ENCODE measurements at regions not wholly inside any gene's neighbourhood (a gene's known extent, or its start where the extent isn't known, plus 50 kb on each side); places are given as distances from the start of the nearest gene placed in this dataset.
"Not testable (repeated sequence)": the region's sequence is repeated elsewhere in the genome, so short reads cannot be mapped to it uniquely, and the experiment has no call there.

DNA sequence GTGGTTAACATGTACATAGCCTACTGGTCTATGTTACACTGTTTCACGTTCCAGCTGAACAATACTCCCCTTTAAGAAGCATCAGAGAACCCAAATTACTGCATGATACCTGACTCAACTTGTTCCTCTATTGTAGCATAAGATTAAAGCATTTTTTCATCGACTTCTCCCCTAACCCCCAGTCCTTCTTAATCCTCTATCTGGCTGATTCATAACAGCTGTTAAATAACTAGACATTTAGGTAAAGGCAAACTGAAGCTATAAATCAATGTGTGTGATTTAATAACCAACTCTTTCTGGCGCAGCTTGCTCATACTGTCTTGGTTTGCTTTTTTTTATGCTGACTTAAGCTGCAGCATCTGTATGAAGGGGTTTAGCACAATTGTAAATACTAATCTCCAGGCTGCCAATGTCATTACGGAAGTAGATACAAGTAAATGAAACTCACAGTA, 94.2 kb upstream of the MTAP start:
- DNase-seq: no peak

DNA sequence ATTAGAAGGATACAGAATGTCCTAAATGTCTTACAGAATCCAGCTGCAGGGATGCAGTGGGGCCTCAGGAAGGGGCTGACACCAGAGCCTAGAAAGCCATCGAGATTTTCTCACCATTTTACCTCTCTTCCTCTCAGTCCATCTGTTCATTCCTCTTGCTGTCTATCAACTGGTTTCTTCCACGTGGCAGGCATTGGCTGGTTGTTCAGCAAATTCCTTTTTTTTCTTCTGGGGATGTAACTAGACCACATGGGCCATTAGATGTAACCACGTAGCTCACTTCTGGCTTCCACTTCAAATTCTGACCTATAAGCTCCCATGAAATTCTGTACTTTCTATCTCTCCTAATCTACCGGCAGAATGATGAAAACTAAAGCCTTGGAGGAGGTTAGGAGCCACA, 93.6 kb upstream of the MTAP start:
- no peak for DNase-seq

DNA sequence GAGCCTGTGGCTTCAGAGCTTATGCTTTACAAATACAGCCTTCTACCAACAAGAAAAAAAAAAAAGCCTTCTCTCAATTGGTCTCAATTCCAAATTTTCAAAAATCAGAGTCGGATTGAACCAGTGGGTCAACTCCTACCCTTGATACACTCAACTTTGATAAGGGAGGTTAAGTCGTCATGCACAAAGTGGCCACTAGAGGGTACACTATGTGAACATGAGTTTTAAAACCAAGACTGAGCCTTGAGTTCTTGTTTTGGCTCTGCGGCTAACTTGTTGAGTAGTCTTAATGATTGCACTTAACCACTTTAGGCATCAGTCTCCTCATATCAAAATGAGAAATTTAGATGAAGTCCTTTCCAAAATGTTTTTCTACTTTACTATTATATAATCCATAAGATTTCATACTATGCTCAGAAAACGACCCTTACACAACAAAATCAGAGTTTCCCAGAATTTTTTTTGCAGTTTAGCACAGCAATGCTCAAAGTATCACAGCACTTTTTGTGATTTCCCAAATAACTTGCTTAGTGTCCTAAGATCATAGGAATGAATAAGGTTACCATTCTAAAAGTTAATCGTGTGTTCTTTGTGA, 92.9 kb upstream of the MTAP start:
- peak; percentile 14 for DNase-seq

DNA sequence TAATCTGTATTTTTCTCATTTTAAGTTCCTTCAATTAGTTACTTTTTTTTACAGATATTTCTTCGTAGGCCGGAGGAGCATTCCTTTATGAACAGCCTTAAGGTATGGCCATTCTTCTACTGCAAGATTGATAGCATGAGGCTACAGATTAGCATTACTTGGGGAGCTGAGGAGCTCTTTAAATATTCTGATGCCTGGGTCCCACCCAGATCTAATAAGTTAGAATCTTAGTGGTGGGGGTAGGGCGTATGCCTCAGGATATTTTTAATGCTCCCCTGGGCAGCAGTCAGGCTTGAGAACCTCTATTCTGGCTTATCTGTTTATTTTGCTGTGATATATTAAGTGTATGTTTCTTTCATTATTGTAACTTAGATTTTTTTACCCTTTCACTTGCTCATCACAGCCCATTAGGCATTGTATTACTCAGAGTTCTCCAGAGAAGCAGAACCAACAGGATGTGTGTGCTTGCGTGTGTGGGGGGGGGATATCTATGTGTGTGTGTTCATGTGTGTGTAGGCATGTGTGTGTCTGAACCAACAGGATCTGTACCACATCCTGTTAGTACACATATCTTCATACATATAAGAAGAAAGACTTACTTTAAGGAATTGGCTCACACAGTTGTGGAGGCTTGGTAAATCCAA, 91.8 kb upstream of the MTAP start:
- no peak for DNase-seq

DNA sequence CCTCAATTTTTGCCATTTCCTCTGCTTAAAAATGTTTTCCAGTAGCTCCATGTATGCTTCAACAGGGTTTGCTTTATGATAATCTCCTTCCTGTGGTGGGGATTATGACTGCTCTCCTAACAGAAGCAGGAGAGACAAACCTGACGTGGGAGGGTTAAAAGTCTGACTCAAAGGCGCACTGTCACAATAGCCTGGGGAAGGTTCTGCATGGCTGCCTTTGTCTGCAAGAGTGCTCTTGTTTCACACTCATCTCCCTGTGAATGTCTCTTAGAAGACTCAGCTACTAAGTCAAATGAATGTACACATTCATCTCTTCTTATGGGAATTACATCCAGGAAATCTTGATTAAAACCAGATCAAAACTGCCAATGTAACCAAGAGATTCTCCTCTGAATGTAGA, 90.9 kb upstream of the MTAP start:
- DNase-seq: no peak

DNA sequence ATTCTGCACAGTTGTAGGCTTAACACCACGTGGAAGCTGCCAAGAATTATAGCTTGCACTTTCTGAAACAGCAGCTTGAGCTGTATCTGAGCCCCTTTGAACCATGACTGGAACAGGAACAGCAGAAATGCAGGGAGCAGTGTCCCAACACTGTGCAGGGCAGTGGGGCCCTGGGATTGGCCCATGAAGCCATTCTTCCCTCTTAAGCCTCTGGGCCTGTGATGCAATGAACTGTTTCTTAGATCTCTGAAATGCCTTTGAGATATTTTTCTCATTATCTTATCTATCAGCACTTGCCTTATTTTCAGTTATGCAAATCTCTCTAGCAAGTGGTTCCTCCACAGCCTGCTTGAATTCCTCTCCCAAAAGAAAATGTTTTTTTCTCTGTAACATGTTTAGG, 87.0 kb upstream of the MTAP start:
- DNase-seq: no peak

DNA sequence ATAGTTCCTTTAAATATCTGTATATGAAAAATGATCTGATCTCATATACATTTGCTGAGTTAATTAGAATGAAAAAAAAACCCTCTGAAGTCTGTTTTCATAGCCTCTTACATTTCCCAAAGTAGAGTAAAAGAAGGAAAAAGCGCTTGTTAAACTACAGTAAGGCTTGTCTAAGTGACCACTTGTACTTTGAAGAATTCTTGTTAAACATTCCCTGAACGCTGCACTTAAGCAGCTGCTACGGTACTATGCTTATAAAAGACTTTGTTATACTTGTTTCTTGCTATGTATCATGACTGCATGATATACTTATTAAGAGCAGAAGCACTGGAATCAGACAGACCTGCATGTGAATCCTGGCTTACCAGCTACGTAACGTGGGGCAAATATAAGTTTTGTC, 81.7 kb upstream of the MTAP start:
- no peak for DNase-seq

DNA sequence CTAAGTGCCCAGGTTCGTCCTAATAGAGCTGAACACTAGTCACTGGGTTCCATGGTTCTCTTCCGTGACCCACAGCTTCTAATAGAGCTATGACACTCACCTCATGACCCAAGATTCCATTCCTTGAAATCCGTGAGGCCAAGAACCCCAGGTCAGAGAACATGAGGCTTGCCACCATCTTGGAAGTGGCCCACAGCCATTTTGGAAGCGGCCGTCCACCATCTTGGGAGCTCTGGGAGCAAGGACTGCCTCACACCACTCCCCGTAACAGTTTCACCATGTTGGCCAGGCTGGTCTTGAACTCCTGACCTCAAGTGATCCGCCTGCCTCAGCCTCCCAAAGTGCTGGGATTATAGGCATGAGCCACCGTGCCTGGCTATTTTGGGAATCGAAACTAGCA, 75.0 kb upstream of the MTAP start:
- not testable (repeated sequence) for DNase-seq

DNA sequence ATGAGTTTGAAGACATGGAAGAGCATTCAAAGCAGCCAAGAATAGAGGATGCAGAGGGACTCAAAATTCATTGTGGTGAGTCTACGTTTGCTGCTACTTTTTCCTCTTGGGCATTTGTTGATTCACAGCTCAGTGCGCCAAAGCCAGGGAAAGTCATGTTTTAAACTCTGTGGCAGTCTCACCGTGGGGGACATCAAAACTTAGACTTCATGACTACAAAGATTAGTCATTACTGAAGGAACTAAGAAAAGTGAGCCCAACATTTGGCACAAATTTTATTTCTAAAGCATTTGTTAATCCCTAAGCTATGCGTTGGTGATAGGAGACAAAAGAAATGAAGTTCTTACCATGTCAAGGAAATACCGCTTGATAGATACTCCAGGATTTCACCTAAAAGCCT, 73.7 kb upstream of the MTAP start:
- DNase-seq: no peak

DNA sequence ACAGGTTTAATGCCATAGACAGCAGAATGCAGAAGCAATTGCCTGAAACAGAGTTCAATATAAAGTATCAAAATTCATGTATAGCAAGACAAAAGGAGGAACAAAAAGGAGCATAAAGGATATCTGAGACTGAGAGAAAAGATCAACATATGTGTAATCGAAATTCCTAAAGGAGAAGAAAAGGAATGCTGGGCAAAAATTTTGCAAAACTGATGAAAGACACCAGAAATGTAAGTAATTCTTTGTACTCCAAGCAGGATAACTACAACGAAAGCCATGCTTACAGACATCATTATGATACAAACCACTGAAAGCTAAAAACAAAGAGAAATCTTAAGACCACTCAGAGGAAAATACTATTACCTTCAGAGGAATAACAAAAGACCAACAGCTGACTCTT, 72.8 kb upstream of the MTAP start:
- no peak for DNase-seq

DNA sequence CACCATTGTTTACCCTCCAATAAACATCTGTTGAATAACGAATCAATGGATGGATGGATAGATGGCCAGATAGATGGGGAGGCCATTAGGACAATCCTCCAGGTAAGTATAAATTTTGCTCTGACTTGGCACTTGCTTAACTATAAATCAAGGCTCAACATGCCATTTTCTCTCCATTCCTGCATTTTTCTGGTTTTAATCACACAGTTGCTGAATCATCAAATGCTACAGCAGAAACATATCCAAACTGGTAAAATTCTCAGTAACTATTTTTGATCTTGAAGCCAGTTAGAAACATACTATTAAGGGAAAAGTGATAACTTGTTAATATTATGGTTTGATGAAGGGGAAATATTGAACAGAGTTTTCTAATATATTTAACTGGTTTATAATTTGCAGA, 71.5 kb upstream of the MTAP start:
- no peak for DNase-seq

DNA sequence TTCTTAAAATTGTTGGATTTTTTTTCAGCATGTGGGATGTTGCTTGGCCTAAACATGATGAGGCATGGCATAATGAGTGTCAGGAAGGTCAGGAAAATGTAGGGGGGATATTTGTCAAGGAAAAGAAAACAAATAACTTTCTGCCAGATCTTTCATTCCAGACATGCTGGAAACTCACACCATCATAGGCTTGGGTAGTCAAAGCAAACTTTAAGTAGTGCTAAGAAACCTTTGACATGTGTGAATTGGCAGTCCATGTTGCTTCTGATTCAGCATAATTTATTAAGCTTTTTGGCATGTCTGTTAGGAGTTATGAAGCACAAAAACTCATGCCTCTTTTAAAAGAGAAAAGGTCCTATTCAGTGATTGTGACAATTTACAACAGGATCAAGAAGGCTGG, 61.3 kb upstream of the MTAP start:
- no peak for DNase-seq

DNA sequence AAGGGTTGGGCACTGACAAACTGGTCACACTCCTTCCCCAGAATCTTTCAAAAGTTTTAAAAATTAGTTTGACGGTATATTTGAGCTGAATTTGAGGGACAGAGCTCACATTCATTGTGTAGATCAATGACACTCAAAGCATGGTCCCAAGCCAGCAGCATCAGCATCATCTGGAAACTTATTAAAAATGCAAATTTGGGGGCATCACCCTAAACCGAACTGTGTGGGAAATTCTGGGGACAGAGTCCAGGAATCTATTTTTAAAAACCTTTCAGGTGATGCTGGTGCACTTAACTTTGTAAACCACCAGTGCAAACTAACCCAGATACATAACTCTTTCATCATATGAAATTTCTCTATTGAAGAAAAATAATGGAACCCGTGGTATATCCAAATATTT, 58.1 kb upstream of the MTAP start:
- DNase-seq: no peak

DNA sequence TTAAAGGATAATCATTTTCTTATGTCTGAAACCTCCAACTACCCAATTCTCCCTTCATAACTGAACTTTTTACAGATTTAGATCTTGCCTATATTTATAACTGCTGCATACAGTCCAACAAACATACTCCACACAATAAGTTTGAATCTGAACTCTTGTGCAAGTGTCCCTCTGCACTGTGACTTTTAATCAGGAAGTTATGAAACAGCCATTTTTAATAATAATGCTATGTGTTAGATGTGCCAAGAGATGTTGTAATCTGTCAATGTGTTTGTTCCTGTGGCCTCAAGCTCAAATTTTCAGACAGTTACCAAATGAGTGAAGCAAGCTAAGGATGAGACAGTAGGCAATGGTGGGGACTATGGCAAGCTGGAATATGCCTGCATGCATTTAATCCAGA, 57.6 kb upstream of the MTAP start:
- DNase-seq: no peak

DNA sequence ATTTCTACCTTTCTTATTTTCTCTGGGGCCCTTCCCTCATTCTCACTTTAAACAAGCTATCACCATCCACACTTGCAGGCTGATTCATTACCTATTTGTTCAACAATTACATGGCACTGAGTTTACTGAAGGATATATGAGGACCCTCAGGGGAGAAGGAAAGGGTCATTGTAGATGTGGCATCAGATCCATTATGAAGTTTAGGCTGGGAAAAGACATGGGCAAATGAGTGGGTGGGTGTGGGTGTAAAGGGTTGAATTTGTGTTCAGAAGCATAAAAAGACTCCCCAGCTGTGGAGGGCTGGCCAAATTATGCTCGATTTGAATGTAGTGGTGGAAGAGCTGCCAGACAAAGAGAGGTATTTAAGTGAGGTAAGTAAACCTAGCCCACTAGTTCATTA, 55.9 kb upstream of the MTAP start:
- no peak for DNase-seq

DNA sequence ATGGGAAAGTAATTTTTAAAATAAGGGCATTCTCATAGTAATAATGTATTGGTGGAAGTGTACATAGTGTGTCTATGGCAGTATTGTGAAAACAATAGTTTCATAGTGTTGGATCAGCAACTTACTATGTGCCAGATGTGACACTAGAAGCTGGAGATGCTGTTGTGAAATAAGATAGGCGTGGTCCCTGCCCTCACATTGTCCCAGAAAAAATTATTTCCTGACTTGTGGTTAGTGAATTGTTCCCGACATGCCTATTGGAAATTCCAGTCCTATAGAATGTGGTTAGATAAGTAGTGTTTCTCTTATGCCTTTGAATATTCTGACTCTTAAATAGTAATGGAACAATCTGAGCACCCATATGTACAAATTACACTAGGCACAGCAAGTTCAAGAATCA, 55.3 kb upstream of the MTAP start:
- no peak for DNase-seq

DNA sequence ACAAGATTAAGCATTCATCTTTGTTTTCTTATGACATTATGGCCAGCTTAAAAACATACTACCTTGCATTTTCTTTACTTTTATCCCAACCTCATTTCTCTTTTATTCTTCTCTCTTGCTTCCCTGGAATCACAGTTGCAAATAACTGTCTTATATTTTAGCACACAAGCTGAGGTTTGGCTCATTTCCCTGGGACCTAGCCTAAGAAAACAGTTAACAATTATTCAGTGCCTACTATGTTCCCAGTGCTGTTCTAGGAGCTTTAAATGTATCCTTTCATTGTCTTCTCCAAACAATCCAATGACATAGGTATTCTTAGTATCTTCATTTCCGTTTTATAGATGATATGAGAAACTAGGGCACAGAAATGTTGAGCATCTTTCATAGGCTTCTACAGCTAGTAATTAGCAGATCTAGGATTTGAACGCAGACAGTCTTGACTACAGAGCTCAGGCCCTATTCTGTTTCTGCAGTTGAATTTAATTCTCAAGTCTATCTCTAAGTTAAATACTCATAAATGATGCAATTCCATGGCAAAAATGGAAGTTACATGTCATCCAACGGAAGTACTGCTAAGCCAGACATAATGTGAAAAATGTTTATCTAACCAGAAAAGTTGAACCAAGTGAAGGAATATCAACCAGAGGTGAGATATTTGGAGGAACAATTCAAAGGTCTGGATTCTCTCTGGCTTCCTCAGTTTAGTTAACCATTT, 52.3 kb upstream of the MTAP start:
- DNase-seq: no peak

DNA sequence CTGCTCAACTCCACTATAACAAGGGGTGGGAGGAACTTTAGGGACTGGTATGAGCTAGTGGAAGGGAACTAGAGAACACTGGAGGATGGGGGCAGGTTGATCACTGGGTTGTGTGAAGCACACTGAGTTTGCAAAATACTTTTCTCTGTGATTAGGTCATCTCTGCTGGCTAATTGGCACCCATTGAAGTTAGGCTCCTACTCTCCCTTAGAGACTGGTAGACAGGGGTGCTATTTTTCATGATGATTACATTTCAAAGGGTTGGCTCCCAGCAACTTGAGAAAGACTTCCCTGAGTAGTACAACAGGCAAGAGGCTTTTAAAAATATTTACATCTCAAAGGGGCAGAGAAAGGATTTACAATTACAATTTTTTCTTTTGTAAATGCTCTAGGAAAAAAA, 50.4 kb upstream of the MTAP start:
- no peak for DNase-seq

Data from NCI-H774 (cell line).